SIG-M5 treated with dmso at 0.1 percent for 504 hours (cell line): ENCODE measurements at regions not wholly inside any gene's neighbourhood (a gene's known extent, or its start where the extent isn't known, plus 50 kb on each side); places are given as distances from the start of the nearest gene placed in this dataset.

ENCODE experiments used
- DNase-seq: peaks from one replicate; lab custom pipeline; 2025; ENCODE audit not compliant: unreplicated experiment; lab: John Stamatoyannopoulos, UW

GRCh38 chr22:49179886-49180682, 647.6 kb downstream of the BRD1 start:
- no peak for DNase-seq

- DNase-seq, result no peak
These were observed 648.5 kb downstream of the BRD1 start for GRCh38 chr22:49179175-49179574.

- no peak for DNase-seq
These were observed 649.2 kb downstream of the BRD1 start for GRCh38 chr22:49178246-49179005.

GRCh38 chr22:49177666-49178065, 650.0 kb downstream of the BRD1 start:
- DNase-seq, result no peak

GRCh38 chr22:49176956-49177355, 650.7 kb downstream of the BRD1 start:
- no peak for DNase-seq

- no peak for DNase-seq
These were observed 657.6 kb downstream of the BRD1 start for GRCh38 chr22:49170053-49170452.

- DNase-seq, result no peak
These were observed 658.5 kb downstream of the BRD1 start for GRCh38 chr22:49169074-49169744.

- DNase-seq, result no peak
These were observed 659.4 kb downstream of the BRD1 start for GRCh38 chr22:49168219-49168813.

GRCh38 chr22:49166746-49167145, 660.9 kb downstream of the BRD1 start:
- DNase-seq, result no peak

- DNase-seq, result no peak
These were observed 661.5 kb downstream of the BRD1 start for GRCh38 chr22:49166211-49166610.

GRCh38 chr22:49164773-49165320, 662.8 kb downstream of the BRD1 start:
- DNase-seq, result no peak

- DNase-seq, result no peak
These were observed 663.5 kb downstream of the BRD1 start for GRCh38 chr22:49163960-49164690.

- DNase-seq, result no peak
These were observed 664.3 kb downstream of the BRD1 start for GRCh38 chr22:49163258-49163959.

- DNase-seq, result no peak
These were observed 664.8 kb downstream of the BRD1 start for GRCh38 chr22:49162841-49163240.

GRCh38 chr22:49161002-49161850, 666.4 kb downstream of the BRD1 start:
- DNase-seq, result no peak

- no peak for DNase-seq
These were observed 667.2 kb downstream of the BRD1 start for GRCh38 chr22:49160261-49161001.

GRCh38 chr22:49159711-49160110, 668.0 kb downstream of the BRD1 start:
- DNase-seq, result no peak
